ENCODE measurements at regions not wholly inside any gene's neighbourhood (a gene's known extent, or its start where the extent isn't known, plus 50 kb on each side); places are given as distances from the start of the nearest gene placed in this dataset.
"Not testable (repeated sequence)": the region's sequence is repeated elsewhere in the genome, so short reads cannot be mapped to it uniquely, and the experiment has no call there.

GRCh38 chr13:111631271-111631670, 310.8 kb downstream of the TEX29 start:
- DNase-seq (ENCODE audit: low read depth in 4 of 4, low spot score in 3 of 4), result not testable (repeated sequence)

- DNase-seq (ENCODE audit: low read depth in 4 of 4, low spot score in 3 of 4), result no peak
These were observed 312.5 kb downstream of the TEX29 start for GRCh38 chr13:111632906-111633305.

GRCh38 chr13:111633401-111633800, 313.0 kb downstream of the TEX29 start:
- no peak for DNase-seq (ENCODE audit: low read depth in 4 of 4, low spot score in 3 of 4)

- DNase-seq (ENCODE audit: low read depth in 4 of 4, low spot score in 3 of 4), result no peak
These were observed 314.0 kb downstream of the TEX29 start for GRCh38 chr13:111634410-111634809.

- DNase-seq (ENCODE audit: low read depth in 4 of 4, low spot score in 3 of 4), result no peak
These were observed 315.8 kb downstream of the TEX29 start for GRCh38 chr13:111636271-111636670.

- DNase-seq (ENCODE audit: low read depth in 4 of 4, low spot score in 3 of 4), result no peak
These were observed 316.4 kb downstream of the TEX29 start for GRCh38 chr13:111636804-111637203.

- no peak for DNase-seq (ENCODE audit: low read depth in 4 of 4, low spot score in 3 of 4)
These were observed 316.9 kb downstream of the TEX29 start for GRCh38 chr13:111637365-111637764.

- DNase-seq (ENCODE audit: low read depth in 4 of 4, low spot score in 3 of 4), result no peak
These were observed 317.8 kb downstream of the TEX29 start for GRCh38 chr13:111638233-111638632.

GRCh38 chr13:111639196-111639705, 318.8 kb downstream of the TEX29 start:
- DNase-seq (ENCODE audit: low read depth in 4 of 4, low spot score in 3 of 4), result no peak

- no peak for DNase-seq (ENCODE audit: low read depth in 4 of 4, low spot score in 3 of 4)
These were observed 319.6 kb downstream of the TEX29 start for GRCh38 chr13:111640006-111640405.

- no peak for DNase-seq (ENCODE audit: low read depth in 4 of 4, low spot score in 3 of 4)
These were observed 320.0 kb downstream of the TEX29 start for GRCh38 chr13:111640476-111640875.

GRCh38 chr13:111642156-111642767, 321.8 kb downstream of the TEX29 start:
- DNase-seq (ENCODE audit: low read depth in 4 of 4, low spot score in 3 of 4), result no peak

GRCh38 chr13:111644750-111645149, 324.3 kb downstream of the TEX29 start:
- no peak for DNase-seq (ENCODE audit: low read depth in 4 of 4, low spot score in 3 of 4)

- no peak for DNase-seq (ENCODE audit: low read depth in 4 of 4, low spot score in 3 of 4)
These were observed 324.8 kb downstream of the TEX29 start for GRCh38 chr13:111645198-111645597.

GRCh38 chr13:111645598-111646455, 325.4 kb downstream of the TEX29 start:
- DNase-seq (ENCODE audit: low read depth in 4 of 4, low spot score in 3 of 4), result no peak

GRCh38 chr13:111646456-111646855, 326.0 kb downstream of the TEX29 start:
- no peak for DNase-seq (ENCODE audit: low read depth in 4 of 4, low spot score in 3 of 4)

GRCh38 chr13:111648885-111649284, 328.4 kb downstream of the TEX29 start:
- no peak for DNase-seq (ENCODE audit: low read depth in 4 of 4, low spot score in 3 of 4)

GRCh38 chr13:111650626-111651025, 330.2 kb downstream of the TEX29 start:
- no peak for DNase-seq (ENCODE audit: low read depth in 4 of 4, low spot score in 3 of 4)

- DNase-seq (ENCODE audit: low read depth in 4 of 4, low spot score in 3 of 4), result no peak
These were observed 332.2 kb downstream of the TEX29 start for GRCh38 chr13:111652676-111653075.

- no peak for DNase-seq (ENCODE audit: low read depth in 4 of 4, low spot score in 3 of 4)
These were observed 334.1 kb downstream of the TEX29 start for GRCh38 chr13:111654531-111654930.

- no peak for DNase-seq (ENCODE audit: low read depth in 4 of 4, low spot score in 3 of 4)
These were observed 336.0 kb downstream of the TEX29 start for GRCh38 chr13:111656439-111656838.

GRCh38 chr13:111657013-111657412, 336.6 kb downstream of the TEX29 start:
- DNase-seq (ENCODE audit: low read depth in 4 of 4, low spot score in 3 of 4), result no peak
